HS-27A (cell line): ENCODE measurements at regions not wholly inside any gene's neighbourhood (a gene's known extent, or its start where the extent isn't known, plus 50 kb on each side); places are given as distances from the start of the nearest gene placed in this dataset.
"Not testable (repeated sequence)": the region's sequence is repeated elsewhere in the genome, so short reads cannot be mapped to it uniquely, and the experiment has no call there.

Experiments
- DNase-seq: peaks from one replicate; pipeline ENCODE4 v3.0.0-alpha.2; 2012; ENCODE audit warnings: low read depth, missing footprints

- no peak for DNase-seq
Measured at GRCh38 chr2:239831861-239832489, 193.2 kb downstream of the NDUFA10 start.

GRCh38 chr2:239831001-239831731, 194.0 kb downstream of the NDUFA10 start:
- DNase-seq: no peak

DNA sequence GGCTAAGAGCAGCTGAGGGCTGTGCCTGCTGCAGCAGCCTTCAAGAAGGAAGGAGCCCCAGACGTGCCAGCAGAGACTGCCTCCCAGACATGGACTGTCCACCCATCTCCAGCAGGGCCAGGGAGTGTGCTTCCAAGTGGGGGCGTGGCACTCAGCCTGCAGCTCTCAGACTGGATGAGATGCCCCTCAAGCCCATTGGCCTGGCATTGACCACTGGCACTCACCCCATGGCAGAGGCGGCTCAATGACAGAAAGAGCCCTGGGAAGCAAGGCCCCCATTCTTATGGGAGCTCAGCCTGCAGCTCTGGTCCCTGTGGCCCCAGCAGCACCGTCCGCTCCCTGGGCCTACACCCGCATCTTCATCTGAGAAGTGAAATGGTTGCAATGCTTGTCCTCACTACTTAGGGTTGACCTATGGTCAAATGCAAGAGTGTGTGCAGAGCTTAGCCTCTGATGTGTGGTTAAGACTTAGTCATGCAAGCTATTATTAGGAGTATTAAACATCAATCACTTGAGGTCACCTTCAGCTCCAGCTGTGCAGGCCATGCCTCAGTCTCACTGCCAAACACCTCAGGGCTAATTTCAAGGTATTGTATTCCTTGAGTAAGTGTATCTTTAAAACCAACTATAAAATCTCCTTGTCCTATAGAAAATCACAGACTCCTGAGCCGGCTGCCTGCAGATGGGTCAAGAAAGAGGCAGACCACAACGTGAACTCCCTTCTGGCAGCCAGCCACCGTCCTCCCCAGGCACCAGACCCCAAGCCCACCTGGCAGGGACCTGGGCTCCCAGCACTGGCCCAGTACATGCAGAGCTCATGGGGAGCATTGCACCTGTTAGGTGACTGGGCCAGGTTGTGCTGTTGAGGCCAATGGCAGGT, 194.8 kb downstream of the NDUFA10 start:
- no peak for DNase-seq

- no peak for DNase-seq
Measured at GRCh38 chr2:239829326-239829725, 195.8 kb downstream of the NDUFA10 start.

DNA sequence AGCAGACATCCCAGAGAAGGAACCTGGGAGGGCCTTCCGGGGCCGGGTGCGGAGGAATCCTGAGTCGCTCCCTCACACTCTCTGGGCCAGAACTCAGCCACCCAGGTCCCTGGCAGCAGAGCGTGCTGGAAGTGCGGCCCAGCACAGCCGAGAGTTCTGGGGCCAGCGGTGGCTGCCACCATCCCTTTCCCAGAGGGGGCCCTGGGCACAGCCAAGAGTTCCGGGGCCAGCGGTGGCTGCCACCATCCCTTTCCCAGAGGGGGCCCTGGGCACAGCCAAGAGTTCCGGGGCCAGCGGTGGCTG, 196.2 kb downstream of the NDUFA10 start:
- DNase-seq: not testable (repeated sequence)

DNA sequence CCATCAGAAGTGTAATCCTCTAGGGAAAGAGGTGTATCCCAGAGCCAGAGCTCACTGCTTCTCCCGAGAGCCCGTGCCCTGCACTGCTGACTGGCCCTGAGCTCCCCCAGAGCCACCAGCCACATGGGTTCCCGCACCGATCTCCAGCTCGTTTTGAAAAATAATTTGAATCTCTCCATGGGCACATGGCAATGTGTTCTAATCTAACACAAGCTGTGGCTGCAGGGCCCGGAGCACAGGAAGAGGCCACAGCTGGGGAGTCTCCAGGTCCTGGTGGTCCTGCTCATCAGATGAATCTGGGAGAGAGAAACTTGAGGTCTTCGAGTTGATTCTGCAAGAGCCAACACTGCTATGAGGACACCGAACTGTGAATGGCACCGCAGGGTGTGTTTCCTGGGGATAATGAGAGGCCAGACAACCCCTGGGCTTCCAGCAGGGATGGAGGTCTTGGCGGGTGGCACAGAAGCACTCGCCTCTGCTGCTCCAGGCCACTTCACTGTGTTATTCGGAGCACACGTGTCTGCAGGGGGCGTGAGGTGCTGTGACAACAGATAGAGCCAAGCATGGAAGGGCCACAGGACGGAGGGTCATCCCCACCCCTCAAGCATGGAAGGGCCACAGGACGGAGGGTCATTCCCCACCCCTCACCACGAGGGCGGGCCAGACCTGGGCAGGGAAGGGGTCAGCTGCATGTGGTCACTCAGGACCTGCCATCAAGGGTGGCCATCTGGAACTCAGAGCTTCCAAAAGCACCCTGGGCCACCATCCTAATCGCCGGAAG, 196.8 kb downstream of the NDUFA10 start:
- DNase-seq: no peak

- DNase-seq: no peak
Measured at GRCh38 chr2:239827523-239827890, 197.6 kb downstream of the NDUFA10 start.

GRCh38 chr2:239826786-239827522, 198.2 kb downstream of the NDUFA10 start:
- DNase-seq: no peak

- DNase-seq: no peak
Measured at GRCh38 chr2:239826376-239826775, 198.8 kb downstream of the NDUFA10 start.

DNA sequence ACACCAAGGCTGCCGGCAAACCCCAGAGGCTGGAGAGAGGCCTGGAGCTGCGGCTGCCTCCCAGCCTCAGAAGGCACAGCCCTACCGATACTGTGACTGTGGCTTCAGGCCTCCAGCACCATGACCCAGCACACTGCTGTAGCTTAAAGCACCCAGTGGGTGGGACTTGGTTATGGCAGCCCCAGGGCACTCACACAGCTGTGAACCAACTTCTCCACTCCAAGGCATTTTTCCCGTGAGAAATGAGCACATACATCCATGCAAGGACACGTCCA, 199.5 kb downstream of the NDUFA10 start:
- no peak for DNase-seq

DNA sequence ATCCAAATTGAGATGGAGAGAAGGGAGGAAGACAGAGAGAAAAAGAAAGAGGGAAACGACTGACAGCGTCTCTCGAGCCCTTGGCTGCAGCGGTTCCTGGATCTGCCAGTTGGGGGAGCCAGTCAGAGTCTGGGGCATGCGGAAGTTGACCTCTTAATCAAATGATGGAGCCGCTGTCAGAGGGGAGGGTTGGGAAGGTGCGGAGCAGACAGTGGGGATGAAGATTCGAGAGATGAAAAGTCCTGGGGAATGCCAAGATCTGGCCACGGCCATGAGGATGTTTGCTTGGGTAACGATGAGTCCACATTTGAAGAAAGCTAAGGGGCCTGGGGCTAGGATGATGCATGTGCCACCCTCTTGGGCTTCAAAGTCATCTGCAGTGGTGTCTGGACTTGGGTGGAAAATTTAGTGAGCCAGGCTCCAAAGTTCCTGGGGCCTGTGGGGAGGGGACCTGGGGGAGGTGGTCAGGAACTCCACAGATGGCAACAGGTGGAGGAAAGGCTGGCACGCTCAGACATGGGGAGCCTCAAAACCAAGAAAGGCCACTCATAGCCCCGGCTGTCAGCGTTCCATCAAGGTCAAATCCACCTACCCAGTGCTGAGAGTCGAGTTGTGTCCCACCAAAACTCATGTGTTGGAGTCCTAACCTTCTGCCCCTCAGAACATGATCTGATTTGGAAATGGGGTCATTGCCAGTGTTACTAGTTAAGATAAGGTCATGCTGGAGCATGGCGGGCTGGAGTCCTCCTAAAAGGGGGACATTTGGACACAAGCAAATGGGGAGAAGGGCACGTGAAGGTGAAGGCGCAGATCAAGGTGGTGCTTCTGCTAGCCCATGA, 200.1 kb downstream of the NDUFA10 start:
- no peak for DNase-seq

DNA sequence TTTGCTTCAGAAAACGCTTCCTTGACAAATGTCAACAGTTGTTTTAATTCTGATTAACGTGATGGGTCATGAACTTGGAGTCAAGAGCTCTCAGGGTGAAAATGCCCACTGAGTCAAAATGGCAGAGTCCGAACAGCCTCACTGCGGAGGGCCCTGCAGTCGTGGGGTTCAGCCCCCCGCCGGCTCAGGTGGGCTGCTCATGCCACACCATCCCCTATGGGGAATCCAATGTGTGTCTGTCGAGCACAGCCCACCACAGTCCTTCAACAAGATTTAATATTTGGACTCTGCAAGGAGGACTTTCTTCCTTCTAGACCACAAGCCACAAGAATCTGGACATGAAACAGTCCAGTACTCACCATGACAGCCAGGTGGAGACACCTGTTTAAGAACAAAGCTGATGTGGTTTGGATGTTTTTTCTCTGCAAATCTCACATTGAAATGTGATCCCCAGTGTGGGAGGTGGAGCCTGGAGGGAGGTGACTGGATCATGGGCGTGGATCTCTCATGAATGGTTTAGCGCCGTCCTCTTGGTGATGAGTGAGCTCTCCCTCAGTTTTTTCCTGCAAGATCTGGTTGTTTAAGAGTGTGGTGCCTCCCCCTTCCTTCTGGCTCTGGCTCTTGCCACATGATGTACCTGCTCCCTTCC, 201.0 kb downstream of the NDUFA10 start:
- no peak for DNase-seq

- DNase-seq: no peak
Measured at GRCh38 chr2:239822146-239822831, 202.9 kb downstream of the NDUFA10 start.

- no peak for DNase-seq
Measured at GRCh38 chr2:239821694-239822075, 203.5 kb downstream of the NDUFA10 start.

DNA sequence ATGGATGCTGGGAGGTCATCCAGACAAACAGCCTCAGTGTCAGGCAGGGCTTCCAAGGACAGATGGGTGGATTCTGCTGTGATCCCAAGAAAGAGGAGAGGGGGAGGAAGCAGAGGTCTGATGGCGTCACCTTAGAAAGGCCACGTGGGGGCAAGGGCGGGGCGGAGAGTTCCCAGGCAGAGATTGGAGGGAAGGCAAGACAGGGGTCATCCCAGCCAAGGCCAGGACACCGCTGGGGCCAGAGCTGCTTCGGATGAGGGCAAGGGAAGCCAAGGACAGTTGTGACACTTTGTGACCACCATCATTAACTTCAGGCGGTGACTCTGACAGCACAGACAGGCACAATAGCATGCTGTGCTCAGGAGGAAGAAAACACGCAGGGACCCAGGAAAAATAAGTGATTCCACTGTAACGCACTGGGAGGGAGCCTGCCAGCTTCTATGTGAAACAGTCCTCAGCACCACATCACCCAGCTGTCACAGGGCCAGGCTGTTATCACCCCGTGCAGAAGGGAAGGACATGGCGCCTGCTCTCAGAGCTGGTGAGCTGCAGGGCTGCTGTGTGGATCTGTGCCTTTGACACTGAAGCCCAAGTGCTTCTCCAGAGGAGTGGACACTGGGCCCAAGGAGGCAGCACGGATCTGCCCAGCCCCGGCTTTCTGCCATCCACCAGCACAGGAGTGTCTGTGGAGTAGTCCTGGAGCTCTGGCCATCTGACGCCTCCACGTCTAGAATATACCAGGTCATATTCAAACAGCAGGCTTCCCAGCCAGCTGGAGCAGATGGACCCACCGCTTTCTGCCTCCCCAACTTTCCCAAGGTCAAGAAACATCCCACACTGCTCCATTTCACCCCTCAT, 204.1 kb downstream of the NDUFA10 start:
- DNase-seq: no peak

GRCh38 chr2:239819974-239820555, 205.1 kb downstream of the NDUFA10 start:
- DNase-seq: no peak

DNA sequence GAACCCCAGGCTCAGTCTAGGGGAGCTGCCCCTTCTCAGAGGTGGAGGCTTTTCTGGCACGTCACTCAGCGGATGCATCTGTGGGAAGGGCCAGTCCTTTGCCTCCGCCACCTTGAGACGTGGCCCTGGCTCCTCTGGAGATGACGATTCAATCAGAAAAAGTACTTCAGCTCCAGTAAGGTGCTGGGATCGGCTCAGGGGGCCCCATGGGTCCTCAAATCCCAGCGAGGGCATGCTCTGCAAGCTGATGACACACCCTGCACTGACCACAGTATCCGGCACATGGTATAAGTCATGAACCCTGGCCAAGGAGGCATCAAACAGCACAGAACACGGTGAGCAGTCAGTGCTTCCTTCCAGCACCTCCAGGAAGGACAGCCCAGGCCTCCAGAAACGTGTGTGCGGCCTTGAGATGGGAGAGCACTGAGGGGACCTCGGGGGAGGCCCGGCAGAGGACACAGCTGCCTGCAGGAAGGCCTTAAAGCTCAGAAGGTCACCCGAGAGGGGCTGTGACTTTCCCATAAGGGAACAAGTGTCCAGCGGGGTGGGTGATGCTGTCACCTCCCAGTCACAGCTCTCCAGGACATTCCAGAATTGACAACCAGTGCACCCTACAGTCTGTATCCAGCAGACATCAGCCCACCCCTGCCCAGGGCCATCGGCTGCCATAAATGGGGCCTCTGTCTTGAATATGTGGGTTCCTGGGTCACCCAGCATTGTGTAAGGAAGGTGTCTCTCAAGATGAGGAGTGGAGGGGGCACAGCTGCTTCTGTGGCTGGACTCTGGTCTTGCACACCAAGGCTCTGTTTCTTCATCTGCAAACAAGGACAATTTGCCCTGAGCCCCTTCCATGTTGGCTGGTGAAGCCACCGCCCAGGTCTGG, 205.8 kb downstream of the NDUFA10 start:
- no peak for DNase-seq
